ENCODE measurements at regions not wholly inside any gene's neighbourhood (a gene's known extent, or its start where the extent isn't known, plus 50 kb on each side); places are given as distances from the start of the nearest gene placed in this dataset.

- no peak for DNase-seq (ENCODE audit: low read depth in 3 of 3, low spot score in 2 of 3)
Measured at GRCh38 chr14:29102266-29102665, 335.7 kb downstream of the FOXG1 start.

GRCh38 chr14:29102996-29103395 is 336.4 kb downstream of the FOXG1 start:
- DNase-seq (ENCODE audit: low read depth in 3 of 3, low spot score in 2 of 3): no peak

- DNase-seq (ENCODE audit: low read depth in 3 of 3, low spot score in 2 of 3): no peak
Measured at GRCh38 chr14:29108908-29109307, 342.3 kb downstream of the FOXG1 start.

- DNase-seq (ENCODE audit: low read depth in 3 of 3, low spot score in 2 of 3): no peak
Measured at GRCh38 chr14:29109589-29109988, 343.0 kb downstream of the FOXG1 start.

- no peak for DNase-seq (ENCODE audit: low read depth in 3 of 3, low spot score in 2 of 3)
Measured at GRCh38 chr14:29111554-29111953, 345.0 kb downstream of the FOXG1 start.

- DNase-seq (ENCODE audit: low read depth in 3 of 3, low spot score in 2 of 3): no peak
Measured at GRCh38 chr14:29123017-29123416, 356.4 kb downstream of the FOXG1 start.

- DNase-seq (ENCODE audit: low read depth in 3 of 3, low spot score in 2 of 3): no peak
Measured at GRCh38 chr14:29126361-29126760, 359.8 kb downstream of the FOXG1 start.

GRCh38 chr14:29126865-29127264 is 360.3 kb downstream of the FOXG1 start:
- no peak for DNase-seq (ENCODE audit: low read depth in 3 of 3, low spot score in 2 of 3)

- no peak for DNase-seq (ENCODE audit: low read depth in 3 of 3, low spot score in 2 of 3)
Measured at GRCh38 chr14:29140016-29140415, 373.4 kb downstream of the FOXG1 start.

GRCh38 chr14:29144621-29145020 is 378.0 kb downstream of the FOXG1 start:
- no peak for DNase-seq (ENCODE audit: low read depth in 3 of 3, low spot score in 2 of 3)

- no peak for DNase-seq (ENCODE audit: low read depth in 3 of 3, low spot score in 2 of 3)
Measured at GRCh38 chr14:29148221-29148620, 381.6 kb downstream of the FOXG1 start.

GRCh38 chr14:29149798-29150197 is 383.2 kb downstream of the FOXG1 start:
- no peak for DNase-seq (ENCODE audit: low read depth in 3 of 3, low spot score in 2 of 3)

GRCh38 chr14:29150659-29151058 is 384.1 kb downstream of the FOXG1 start:
- no peak for DNase-seq (ENCODE audit: low read depth in 3 of 3, low spot score in 2 of 3)

- DNase-seq (ENCODE audit: low read depth in 3 of 3, low spot score in 2 of 3): no peak
Measured at GRCh38 chr14:29156096-29156495, 389.5 kb downstream of the FOXG1 start.

GRCh38 chr14:29161593-29161992 is 395.0 kb downstream of the FOXG1 start:
- no peak for DNase-seq (ENCODE audit: low read depth in 3 of 3, low spot score in 2 of 3)

GRCh38 chr14:29163109-29163508 is 396.5 kb downstream of the FOXG1 start:
- DNase-seq (ENCODE audit: low read depth in 3 of 3, low spot score in 2 of 3): no peak

GRCh38 chr14:29165431-29165830 is 398.8 kb downstream of the FOXG1 start:
- no peak for DNase-seq (ENCODE audit: low read depth in 3 of 3, low spot score in 2 of 3)

GRCh38 chr14:29166507-29166906 is 399.9 kb downstream of the FOXG1 start:
- no peak for DNase-seq (ENCODE audit: low read depth in 3 of 3, low spot score in 2 of 3)

GRCh38 chr14:29168149-29168548 is 401.6 kb downstream of the FOXG1 start:
- DNase-seq (ENCODE audit: low read depth in 3 of 3, low spot score in 2 of 3): no peak

GRCh38 chr14:29169408-29169807 is 402.8 kb downstream of the FOXG1 start:
- DNase-seq (ENCODE audit: low read depth in 3 of 3, low spot score in 2 of 3): no peak

- DNase-seq (ENCODE audit: low read depth in 3 of 3, low spot score in 2 of 3): no peak
Measured at GRCh38 chr14:29175706-29176105, 409.1 kb downstream of the FOXG1 start.

GRCh38 chr14:29176876-29177275 is 410.3 kb downstream of the FOXG1 start:
- no peak for DNase-seq (ENCODE audit: low read depth in 3 of 3, low spot score in 2 of 3)

- no peak for DNase-seq (ENCODE audit: low read depth in 3 of 3, low spot score in 2 of 3)
Measured at GRCh38 chr14:29178971-29179370, 412.4 kb downstream of the FOXG1 start.

- no peak for DNase-seq (ENCODE audit: low read depth in 3 of 3, low spot score in 2 of 3)
Measured at GRCh38 chr14:29191092-29191491, 424.5 kb downstream of the FOXG1 start.
